Tibial nerve (tissue), 4 donors: ENCODE measurements at regions not wholly inside any gene's neighbourhood (a gene's known extent, or its start where the extent isn't known, plus 50 kb on each side); places are given as distances from the start of the nearest gene placed in this dataset.

Experiments
- DNase-seq, 2 donors: peaks; one replicate each; pipeline ENCODE4 v3.0.0-alpha.2; 2019; ENCODE audit warnings: low spot score in 2 of 2
- H3K27ac ChIP-seq, 4 donors: fragments of 200-600 bp; sonication (generic) in 3 of 4; one replicate each; pipeline ENCODE4 v1.5.1; 2017 to 2019; ENCODE audit warnings: mild to moderate bottlenecking in 1 of 4
- H3K27me3 ChIP-seq, 2 donors: fragments of 200-600 bp; sonication (generic) in 1 of 2; one replicate each; pipeline versions ENCODE4 v1.5.1 to v1.6.0; 2017 to 2019
- H3K36me3 ChIP-seq, 3 donors: fragments of 200-600 bp; sonication (generic); one replicate each; pipeline ENCODE4 v1.5.1; 2018 to 2019
- H3K4me1 ChIP-seq, 4 donors: fragments of 200-600 bp; sonication (generic) in 3 of 4; one replicate each; pipeline ENCODE4 v1.5.1; 2017 to 2019
- H3K4me3 ChIP-seq, 4 donors: fragments of 200-600 bp; sonication (generic) in 3 of 4; one replicate each; pipeline ENCODE4 v1.5.1; 2017 to 2019; ENCODE audit warnings: mild to moderate bottlenecking in 1 of 4, moderate library complexity in 1 of 4
- H3K9me3 ChIP-seq, 4 donors: fragments of 200-600 bp; sonication (generic) in 3 of 4; one replicate each; pipeline ENCODE4 v1.5.1; 2017 to 2019
- EP300 ChIP-seq, 2 donors: sonication (generic); formaldehyde crosslinking; IDR thresholded peaks; one replicate each; pipeline ENCODE4 v1.6.1; 2017; ENCODE audit warnings: antibody characterized with exemption in 2 of 2, mild to moderate bottlenecking in 1 of 2
- POLR2A ChIP-seq, 2 donors: fragments of 450-650 bp; IDR thresholded peaks; one replicate each; pipeline ENCODE4 v1.6.1; 2017; ENCODE audit warnings: antibody characterized with exemption in 2 of 2, mild to moderate bottlenecking in 2 of 2, moderate library complexity in 2 of 2
- WGBS, 2 donors: methylation state at CpG; one replicate each; pipeline ENCODE4 v1.1.5; 2018; 5-methylcytosine and 5-hydroxymethylcytosine counted together
- TF ChIP-seq, protein P1 (sequence below), 5 experiments: fragments of 200-600 bp in 3 of 5; fragments of 450-650 bp in 2 of 5; sonication (generic) in 3 of 5; IDR thresholded peaks; one replicate each; pipeline ENCODE4 v1.5.1; 2016 to 2019; ENCODE audit warnings: antibody characterized with exemption in 5 of 5, mild to moderate bottlenecking in 3 of 5, moderate library complexity in 2 of 5

GRCh38 chr20:11624704-11625103, 293.0 kb upstream of the BTBD3 start:
- Histone ChIP-seq H3K36me3 (no peaks in the 10 kb centered on the region), H3K27ac (no peak overlapping the region)
- WGBS, 2 donors, result 79 to 83% methylated on average over 3 of the region's 3 CpGs

GRCh38 chr20:11626551-11626950, 291.1 kb upstream of the BTBD3 start:
- TF ChIP-seq POLR2A (IDR thresholded peaks at IDR 0.05), result no peak
- TF ChIP-seq, protein P1, sequence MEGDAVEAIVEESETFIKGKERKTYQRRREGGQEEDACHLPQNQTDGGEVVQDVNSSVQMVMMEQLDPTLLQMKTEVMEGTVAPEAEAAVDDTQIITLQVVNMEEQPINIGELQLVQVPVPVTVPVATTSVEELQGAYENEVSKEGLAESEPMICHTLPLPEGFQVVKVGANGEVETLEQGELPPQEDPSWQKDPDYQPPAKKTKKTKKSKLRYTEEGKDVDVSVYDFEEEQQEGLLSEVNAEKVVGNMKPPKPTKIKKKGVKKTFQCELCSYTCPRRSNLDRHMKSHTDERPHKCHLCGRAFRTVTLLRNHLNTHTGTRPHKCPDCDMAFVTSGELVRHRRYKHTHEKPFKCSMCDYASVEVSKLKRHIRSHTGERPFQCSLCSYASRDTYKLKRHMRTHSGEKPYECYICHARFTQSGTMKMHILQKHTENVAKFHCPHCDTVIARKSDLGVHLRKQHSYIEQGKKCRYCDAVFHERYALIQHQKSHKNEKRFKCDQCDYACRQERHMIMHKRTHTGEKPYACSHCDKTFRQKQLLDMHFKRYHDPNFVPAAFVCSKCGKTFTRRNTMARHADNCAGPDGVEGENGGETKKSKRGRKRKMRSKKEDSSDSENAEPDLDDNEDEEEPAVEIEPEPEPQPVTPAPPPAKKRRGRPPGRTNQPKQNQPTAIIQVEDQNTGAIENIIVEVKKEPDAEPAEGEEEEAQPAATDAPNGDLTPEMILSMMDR (IDR thresholded peaks at IDR 0.05), result no peak
- no peaks in the 10 kb centered on the region for H3K27me3 ChIP-seq

More at GRCh38 chr20:11624704-11625103, 293.0 kb upstream of the BTBD3 start:
- TF ChIP-seq EP300 (IDR thresholded peaks at IDR 0.05) (no peak), POLR2A (IDR thresholded peaks at IDR 0.05) (no peak)
- TF ChIP-seq, protein P1 (IDR thresholded peaks at IDR 0.05), result no peak
- no peaks in the 10 kb centered on the region for H3K27me3 ChIP-seq
- no peak for DNase-seq
- no peaks in the 10 kb centered on the region for H3K9me3 ChIP-seq
- no peak overlapping the region for H3K4me3 ChIP-seq
- H3K4me1 ChIP-seq, result no peaks in the 10 kb centered on the region

DNA sequence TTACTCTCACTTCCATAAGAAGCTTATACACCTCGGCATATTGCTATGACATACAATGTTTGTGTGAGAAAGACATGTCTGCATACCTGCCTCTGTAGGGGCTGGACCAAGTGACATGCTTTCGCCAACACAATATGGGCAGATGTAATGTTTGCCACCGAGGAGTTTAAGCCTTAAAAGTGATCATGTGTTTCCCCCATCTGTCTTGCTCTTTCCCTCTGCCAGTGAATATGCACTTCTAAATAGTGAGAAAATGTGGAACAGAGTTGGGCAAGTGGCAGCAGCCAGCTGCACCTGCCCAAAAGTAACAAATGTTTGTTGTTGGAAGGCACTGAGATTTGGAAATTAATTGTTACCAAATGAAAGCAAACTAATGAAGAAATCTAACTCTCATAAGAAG, 274.8 kb upstream of the BTBD3 start:
- no peak for DNase-seq
- Histone ChIP-seq H3K27ac (no peak overlapping the region), H3K36me3 (no peaks in the 10 kb centered on the region), H3K9me3 (peaks cover 0 to 12% (median 0%) of the 10 kb centered on the region in 4 donors), H3K27me3 (no peaks in the 10 kb centered on the region), H3K4me3 (no peak overlapping the region), H3K4me1 (no peaks in the 10 kb centered on the region)
- 82 to 83% methylated on average over 3 of the region's 3 CpGs for WGBS, 2 donors
- TF ChIP-seq POLR2A (IDR thresholded peaks at IDR 0.05) (no peak), EP300 (IDR thresholded peaks at IDR 0.05) (no peak)
- TF ChIP-seq, protein P1 (IDR thresholded peaks at IDR 0.05), result no peak

More at GRCh38 chr20:11626551-11626950, 291.1 kb upstream of the BTBD3 start:
- no peaks in the 10 kb centered on the region for H3K4me1 ChIP-seq
- no peaks in the 10 kb centered on the region for H3K36me3 ChIP-seq
- H3K27ac ChIP-seq, result no peak overlapping the region
- no peak for DNase-seq
- no peaks in the 10 kb centered on the region for H3K9me3 ChIP-seq
- WGBS, 2 donors, result 87 to 90% methylated on average over 4 of the region's 4 CpGs
- no peak overlapping the region for H3K4me3 ChIP-seq

DNA sequence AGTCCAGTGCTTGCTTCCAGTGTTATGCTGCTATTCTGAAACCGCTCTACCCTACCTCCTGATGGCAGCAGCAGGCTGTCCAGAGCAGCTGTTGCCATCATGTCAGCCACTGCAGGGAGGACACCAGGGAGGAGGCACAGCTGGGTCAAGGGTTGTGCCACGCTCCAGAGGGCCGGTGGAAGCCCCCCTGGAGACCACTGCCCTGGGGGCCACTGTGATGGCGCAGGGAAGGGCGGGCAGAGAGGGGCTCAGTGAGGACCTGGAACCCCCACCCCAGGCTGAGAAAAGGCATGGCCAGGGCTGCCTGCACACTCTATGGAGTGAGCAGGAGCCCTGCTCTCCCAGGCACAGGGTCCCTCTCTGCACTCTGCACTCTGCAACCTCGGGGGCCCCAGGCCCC, 271.3 kb upstream of the BTBD3 start:
- H3K9me3 ChIP-seq, result peaks cover 0 to 12% (median 0%) of the 10 kb centered on the region in 4 donors
- no peaks in the 10 kb centered on the region for H3K27me3 ChIP-seq
- WGBS, 2 donors, result 82 to 100% methylated on average over 3 to 6 of the region's 6 CpGs
- no peak overlapping the region for H3K27ac ChIP-seq
- DNase-seq, result no peak
- H3K4me3 ChIP-seq, result no peak overlapping the region
- no peaks in the 10 kb centered on the region for H3K36me3 ChIP-seq
- no peaks in the 10 kb centered on the region for H3K4me1 ChIP-seq
- TF ChIP-seq, protein P1 (IDR thresholded peaks at IDR 0.05), result no peak
- TF ChIP-seq EP300 (IDR thresholded peaks at IDR 0.05) (no peak), POLR2A (IDR thresholded peaks at IDR 0.05) (no peak)

- Histone ChIP-seq H3K36me3 (no peaks in the 10 kb centered on the region), H3K4me1 (no peaks in the 10 kb centered on the region), H3K9me3 (peaks cover 0 to 12% (median 0%) of the 10 kb centered on the region in 4 donors), H3K27ac (no peak overlapping the region), H3K27me3 (no peaks in the 10 kb centered on the region), H3K4me3 (no peak overlapping the region)
- WGBS, 2 donors, result 88 to 90% methylated on average over 2 of the region's 2 CpGs
- no peak for DNase-seq
- TF ChIP-seq, protein P1 (IDR thresholded peaks at IDR 0.05), result no peak
- TF ChIP-seq POLR2A (IDR thresholded peaks at IDR 0.05) (no peak), EP300 (IDR thresholded peaks at IDR 0.05) (no peak)
Observed at GRCh38 chr20:11650566-11650965, 267.1 kb upstream of the BTBD3 start.
